Epithelial cell of proximal tubule (primary cell): ENCODE measurements at regions not wholly inside any gene's neighbourhood (a gene's known extent, or its start where the extent isn't known, plus 50 kb on each side); places are given as distances from the start of the nearest gene placed in this dataset.

ENCODE experiments used
- DNase-seq: peaks from one replicate; pipeline ENCODE4 v3.0.0-alpha.2; 2011; ENCODE audit warnings: low read depth
- H3K4me3 ChIP-seq: 2 replicates; pipeline ENCODE4 v1.5.1; 2011; ENCODE audit warnings: low read depth, mild to moderate bottlenecking, low read length
- CTCF ChIP-seq: conservative IDR thresholded peaks from 2 replicates; pipeline ENCODE4 v1.5.1; 2012; ENCODE audit warnings: low read depth, mild to moderate bottlenecking, low read length

GRCh38 chr21:27704567-27705166 is 737.8 kb upstream of the ADAMTS5 start:
- TF ChIP-seq CTCF: no peak
- no peak for DNase-seq
- H3K4me3 ChIP-seq: no peak overlapping the region

- no peak overlapping the region for H3K4me3 ChIP-seq
- TF ChIP-seq CTCF: no peak
- no peak for DNase-seq
These were observed 736.9 kb upstream of the ADAMTS5 start for GRCh38 chr21:27703791-27704190.

- TF ChIP-seq CTCF: peak; percentile 90
- DNase-seq: peak; percentile 26
- H3K4me3 ChIP-seq: no peak overlapping the region
These were observed 734.2 kb upstream of the ADAMTS5 start for GRCh38 chr21:27700974-27701614.

GRCh38 chr21:27695246-27695645 is 728.4 kb upstream of the ADAMTS5 start:
- no peak for DNase-seq
- no peak for TF ChIP-seq CTCF
- no peak overlapping the region for H3K4me3 ChIP-seq

GRCh38 chr21:27694667-27695066 is 727.8 kb upstream of the ADAMTS5 start:
- H3K4me3 ChIP-seq: no peak overlapping the region
- no peak for DNase-seq
- TF ChIP-seq CTCF: no peak

GRCh38 chr21:27693376-27693775 is 726.5 kb upstream of the ADAMTS5 start:
- H3K4me3 ChIP-seq: no peak overlapping the region
- no peak for TF ChIP-seq CTCF
- peak; percentile 71 for DNase-seq

GRCh38 chr21:27691516-27691915 is 724.6 kb upstream of the ADAMTS5 start:
- no peak overlapping the region for H3K4me3 ChIP-seq
- no peak for TF ChIP-seq CTCF
- no peak for DNase-seq
